ENCODE measurements at regions not wholly inside any gene's neighbourhood (a gene's known extent, or its start where the extent isn't known, plus 50 kb on each side); places are given as distances from the start of the nearest gene placed in this dataset.
"Not testable (repeated sequence)": the region's sequence is repeated elsewhere in the genome, so short reads cannot be mapped to it uniquely, and the experiment has no call there.

- not testable (repeated sequence) for TF ChIP-seq EZH2 (IDR thresholded peaks at IDR 0.05; ENCODE audit: insufficient read depth, poor library complexity, severe bottlenecking); EZH2phosphoT487 (IDR thresholded peaks at IDR 0.05; ENCODE audit: insufficient read depth, low read depth)
These were observed 95.9 kb downstream of the SRGAP2 start for GRCh38 chr1:206299181-206299791.

All from GM23248 (cell line).